ENCODE measurements at regions not wholly inside any gene's neighbourhood (a gene's known extent, or its start where the extent isn't known, plus 50 kb on each side); places are given as distances from the start of the nearest gene placed in this dataset.
"Not testable (repeated sequence)": the region's sequence is repeated elsewhere in the genome, so short reads cannot be mapped to it uniquely, and the experiment has no call there.

DNA sequence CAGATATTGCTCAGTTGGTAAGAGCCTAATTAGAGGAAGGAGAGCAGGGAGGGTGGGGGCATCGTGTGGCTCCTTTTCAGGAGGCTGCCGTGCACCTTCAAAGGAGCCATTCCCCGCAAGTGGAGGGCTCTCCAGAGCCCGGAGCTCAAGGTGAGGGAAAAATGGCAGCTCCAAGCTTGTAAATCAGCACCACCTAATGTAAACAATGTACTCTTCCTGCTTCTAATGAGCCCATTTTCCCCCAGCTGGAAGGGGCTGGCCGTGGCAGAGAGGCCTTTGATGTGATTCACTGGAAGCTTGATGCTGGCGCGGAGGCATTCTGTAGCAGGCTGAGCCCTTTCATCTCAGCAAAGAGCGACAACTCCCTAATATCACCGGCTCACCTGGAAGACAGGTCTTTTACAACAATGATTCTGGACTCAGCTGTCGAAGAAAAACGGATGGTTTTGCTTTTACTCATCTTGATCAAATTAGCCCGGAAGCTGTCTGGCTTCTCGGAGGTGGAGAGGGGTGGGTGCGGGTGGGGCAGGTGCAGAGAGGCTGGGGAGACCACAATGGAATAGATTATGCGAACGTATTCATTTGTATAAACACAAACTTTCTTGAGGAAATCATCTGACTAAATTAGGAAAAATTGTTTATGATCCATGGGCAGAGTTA, 112.5 kb downstream of the RRAGC start:
- no peak for DNase-seq (ENCODE audit: low spot score)

DNA sequence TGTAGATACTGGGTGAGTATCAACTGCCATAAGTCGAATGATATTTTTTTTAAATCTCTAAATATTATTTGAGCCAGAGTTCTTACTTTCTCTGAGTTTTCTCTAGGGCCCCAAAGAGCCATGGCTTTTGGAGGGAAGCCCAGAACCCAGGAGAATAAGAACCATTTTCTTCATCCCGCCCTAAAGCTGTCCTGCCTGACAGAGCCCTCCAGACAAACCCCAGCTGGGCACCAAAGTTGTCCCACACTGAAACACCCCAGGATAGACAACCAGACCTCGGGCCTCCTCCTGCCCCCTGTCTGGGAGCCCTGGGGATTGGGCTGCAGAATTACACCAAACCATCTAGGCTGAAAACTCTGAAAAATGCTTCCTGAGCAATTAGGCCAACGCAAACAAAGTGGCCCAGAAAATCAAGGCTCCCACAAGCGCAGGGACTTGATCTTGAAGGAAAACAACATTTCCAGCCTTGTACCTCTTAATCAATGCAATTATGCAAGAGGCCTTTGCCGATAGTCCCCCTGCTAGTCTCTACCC, 113.1 kb downstream of the RRAGC start:
- no peak for DNase-seq (ENCODE audit: low spot score)

DNA sequence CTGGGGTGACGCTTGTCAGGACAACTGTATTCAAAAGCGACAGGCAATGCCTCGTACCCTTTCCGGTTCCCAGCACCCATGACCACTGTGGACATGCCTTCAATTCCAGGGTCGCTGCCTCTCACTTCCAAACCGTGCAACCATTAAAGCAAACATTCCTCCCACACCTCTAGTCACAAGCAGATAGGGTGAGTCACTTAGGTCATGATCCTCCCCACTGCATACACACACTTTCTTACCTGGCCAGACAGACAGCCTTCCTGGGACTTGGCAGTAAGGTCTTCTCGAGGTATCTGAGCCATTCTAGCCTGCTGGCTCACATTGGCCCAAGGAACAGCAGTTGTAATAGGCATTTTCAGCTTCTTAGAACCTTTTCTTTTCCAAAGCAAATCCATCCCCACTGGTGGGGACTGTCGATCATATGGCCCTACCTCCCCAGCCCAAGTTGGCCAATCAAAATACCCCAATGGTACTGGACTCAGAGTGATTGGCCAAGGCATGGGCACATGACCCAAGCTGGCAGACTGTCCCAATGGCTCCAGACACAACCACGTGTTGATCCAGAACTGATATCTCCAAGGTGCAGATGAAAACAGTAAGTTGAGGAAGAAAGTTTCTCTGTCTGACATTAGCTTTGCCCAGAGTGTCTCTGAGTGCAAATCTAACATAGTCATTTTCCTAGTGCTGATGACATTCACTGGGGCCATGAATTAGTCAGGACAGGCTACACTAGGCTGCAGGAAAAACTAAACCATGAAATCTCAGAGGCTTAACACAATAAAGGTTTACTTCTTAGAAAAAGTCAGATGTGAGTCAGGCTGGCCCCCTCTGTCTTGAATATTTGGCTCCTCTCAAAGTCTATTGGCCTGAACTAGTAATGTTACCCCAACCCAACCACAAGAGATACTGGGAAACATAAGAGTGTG, 113.8 kb downstream of the RRAGC start:
- DNase-seq (ENCODE audit: low spot score), result no peak

DNA sequence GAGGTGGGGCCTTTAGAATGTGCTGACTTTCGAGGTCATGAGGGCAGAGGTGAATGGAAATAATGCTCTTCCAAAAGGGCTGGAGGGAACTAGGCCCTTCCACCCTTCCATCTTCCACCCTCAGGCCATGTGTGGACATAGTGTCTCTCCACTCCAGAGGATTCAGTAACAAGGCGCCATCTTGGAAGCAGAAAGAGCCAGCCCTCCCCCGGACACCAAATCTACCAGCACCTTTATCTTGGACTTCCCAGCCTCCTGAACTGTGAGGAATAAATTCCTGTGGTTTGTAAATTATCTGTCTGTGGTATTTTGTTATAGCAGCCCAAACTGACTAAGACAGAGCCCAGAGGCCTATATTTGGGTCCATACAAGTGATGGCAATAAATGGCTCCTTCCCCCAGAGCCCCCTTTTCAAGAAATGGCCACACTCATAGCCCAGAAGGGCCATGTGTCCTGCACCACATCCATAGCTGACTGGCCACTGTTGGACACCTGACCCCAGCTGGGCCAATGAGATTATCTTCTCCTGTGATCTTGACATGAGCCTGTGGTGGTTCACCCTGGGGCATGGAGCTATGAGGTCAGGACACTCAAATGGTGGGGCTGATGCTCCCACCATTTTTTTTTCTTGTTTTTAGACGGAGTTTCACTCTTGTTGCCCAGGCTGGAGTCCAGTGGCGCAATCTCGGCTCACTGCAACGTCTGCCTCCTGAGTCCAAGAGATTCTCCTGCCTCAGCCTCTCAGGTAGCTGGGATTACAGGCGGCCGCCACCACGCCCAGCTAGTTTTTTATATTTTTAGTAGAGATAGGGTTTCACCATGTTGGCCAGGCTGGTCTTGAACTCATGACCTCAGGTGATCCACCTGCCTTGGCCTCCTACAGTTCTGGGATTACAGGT, 114.9 kb downstream of the RRAGC start:
- no peak for DNase-seq (ENCODE audit: low spot score)

DNA sequence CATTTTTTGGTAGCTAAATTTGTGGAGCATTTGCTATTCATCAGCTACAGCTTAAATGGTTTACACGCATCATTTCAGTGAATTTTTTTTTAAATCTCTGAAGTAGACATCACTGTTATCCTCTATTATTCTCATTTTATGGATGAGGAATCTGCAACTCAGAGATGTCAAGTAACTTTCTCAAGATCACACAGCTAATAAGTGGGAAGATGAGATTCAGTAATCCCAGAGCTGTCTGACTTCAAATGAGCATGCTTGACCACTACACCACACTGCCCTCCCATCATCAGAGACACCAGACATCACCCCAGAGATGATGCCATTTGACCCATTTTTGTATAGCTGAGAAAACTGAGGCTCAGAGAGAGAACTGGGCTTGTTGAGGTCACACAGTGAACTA, 116.4 kb downstream of the RRAGC start:
- DNase-seq (ENCODE audit: low spot score), result no peak

DNA sequence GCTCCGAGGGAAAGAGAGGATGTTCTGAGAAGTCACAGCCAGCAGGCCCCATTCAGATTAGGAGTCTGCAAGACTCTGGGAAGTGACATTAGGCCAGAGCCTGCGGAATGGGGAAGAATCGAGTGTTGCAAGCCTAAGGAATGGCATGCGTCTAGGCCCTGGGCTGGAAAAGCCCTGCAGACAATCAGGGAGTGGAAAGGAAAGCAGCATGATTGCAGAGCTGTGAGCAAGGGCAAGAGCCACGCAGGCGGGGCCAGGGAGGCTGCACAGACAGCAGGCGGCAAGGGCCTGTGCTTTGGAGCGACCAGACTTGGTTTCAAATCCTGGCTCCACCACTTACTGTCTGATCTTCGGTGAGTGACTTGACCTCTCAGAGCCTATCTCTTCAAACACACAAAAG, 118.2 kb downstream of the RRAGC start:
- no peak for DNase-seq (ENCODE audit: low spot score)

DNA sequence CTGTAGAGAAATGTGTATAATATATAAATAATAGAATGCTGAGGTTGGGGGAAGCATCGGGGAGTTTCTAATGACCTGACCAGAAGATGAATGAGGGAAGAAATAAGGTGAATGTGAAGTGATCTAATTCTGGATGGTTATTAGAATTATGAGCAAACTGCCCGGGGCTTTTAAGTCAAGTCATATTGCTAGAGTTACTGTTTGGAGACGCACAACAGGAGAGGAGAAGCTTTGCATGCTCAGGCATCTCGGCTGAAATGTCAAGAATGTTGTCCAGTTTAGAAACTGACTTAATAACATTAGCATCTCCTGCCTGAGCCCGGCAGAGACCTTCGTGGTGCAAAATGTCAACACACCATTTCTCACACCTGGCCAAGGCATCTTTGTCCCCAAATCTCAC, 119.1 kb downstream of the RRAGC start:
- DNase-seq (ENCODE audit: low spot score), result no peak

DNA sequence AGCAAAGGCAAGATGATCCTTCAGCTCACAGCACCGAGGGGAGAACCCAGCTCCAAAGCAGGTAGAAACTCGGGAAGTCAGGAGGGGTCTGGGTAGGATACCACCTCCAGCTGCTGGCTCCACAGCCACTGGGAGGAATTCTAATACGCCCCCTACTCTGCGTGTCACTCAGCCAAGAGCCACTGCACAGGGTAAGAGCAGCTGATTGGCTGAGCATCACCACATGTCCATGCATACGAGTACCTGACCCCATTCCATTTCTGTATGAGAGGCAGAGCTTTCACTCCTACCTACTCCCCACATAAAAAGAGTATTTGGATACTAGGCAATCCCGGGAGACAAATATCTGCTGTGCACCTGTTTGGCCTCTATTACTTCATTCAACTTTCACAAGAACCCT, 121.4 kb downstream of the RRAGC start:
- DNase-seq (ENCODE audit: low spot score), result no peak

DNA sequence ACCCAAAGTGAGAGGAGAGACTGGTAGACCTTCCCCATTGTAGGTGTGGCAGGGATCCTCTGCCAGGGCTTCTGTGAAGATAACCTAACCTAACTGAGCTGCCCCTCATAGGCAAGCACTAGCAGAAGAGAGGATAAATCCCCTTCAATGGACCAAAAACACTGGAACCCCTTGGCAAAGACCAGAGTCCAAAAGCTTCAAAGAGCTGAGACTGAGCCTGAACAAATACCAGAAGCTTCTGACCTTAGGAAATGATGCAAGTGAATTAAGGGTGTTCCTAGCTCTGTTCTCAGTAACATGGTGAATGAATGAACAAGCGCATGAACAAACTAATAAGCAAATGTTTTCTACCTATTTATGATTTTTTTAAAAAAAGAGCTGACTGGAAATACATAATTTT, 123.2 kb downstream of the RRAGC start:
- DNase-seq (ENCODE audit: low spot score), result no peak

DNA sequence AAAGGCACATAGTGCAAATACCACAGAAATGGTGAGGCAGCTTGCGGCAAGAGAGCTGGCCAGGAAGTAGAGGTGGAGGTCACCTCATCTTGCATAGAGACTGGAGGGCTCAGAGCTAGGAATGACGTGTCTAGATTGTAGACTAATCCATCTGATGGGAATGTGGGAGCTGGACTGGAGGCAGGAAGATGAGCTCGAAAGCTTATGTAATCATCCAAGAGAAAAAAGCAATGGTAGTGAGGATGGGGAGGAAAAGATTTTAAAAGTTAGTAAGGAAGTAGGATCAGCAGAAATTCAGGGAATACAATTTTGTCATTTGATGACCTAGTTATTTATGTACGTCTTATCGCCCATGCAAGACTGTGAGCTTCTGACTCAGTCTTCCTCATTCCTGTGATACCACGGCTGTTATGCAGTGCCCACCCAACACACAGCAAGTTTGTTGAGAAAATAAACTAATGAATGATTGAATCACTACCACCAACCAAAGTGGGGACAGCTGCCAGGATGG, 123.9 kb downstream of the RRAGC start:
- no peak for DNase-seq (ENCODE audit: low spot score)

DNA sequence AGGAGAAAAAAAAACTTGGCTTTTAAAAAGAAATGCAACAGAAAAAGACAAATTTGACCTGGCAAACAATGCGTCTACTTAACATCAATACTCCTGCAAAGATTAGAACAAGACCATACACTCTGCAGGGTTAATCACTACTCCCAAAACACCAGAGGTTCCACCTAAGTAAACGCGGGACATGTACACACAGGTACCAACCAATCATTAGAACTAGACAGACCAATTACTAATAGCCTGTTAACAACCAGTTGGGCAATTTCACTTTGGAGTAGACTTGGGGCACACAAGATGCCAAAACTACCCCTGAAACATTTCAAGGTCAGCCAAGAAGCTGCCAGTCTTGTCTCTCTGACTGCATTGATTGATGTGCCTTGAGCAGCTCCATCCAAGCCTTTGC, 125.8 kb downstream of the RRAGC start:
- DNase-seq (ENCODE audit: low spot score), result no peak

DNA sequence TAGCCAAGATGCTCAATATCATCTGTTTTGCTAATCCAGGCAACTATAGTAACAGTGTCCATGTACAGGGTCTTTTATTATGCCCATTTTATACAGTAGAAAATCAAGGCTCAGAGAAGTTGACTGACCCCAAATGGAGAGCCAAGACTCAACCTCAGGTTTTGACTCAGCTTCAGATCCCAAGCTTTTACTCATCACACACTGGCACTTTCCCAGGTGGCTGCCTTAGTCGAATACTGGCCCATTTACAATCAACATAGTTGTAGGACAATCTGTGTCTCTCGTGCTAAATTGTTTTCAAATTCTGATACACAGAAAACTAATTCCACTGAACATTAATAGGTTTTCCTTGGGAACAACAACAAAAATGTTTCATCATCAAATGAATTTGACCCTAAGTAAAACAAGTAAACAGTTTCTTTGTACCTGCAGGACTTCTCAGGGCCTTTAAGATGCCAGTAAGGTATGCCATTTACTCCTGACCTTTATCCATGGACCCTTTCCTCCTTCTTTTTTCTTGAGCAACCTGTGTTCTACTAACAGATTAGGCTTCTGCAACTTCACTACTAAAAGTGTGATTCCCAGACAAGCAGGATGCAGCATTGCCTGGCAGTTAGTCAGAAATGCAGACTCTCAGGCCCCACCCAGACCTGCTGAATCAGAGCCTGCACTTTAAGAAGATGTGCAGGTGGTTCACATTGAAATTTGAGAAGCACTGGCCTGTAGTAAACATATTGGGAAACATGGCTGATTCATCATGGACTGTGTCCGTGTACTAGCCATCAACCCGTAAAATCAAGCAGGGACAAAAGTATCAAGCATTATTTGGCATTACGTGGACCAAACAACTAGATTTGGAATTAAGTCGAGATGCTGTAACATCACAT, 128.8 kb downstream of the RRAGC start:
- no peak for DNase-seq (ENCODE audit: low spot score)

DNA sequence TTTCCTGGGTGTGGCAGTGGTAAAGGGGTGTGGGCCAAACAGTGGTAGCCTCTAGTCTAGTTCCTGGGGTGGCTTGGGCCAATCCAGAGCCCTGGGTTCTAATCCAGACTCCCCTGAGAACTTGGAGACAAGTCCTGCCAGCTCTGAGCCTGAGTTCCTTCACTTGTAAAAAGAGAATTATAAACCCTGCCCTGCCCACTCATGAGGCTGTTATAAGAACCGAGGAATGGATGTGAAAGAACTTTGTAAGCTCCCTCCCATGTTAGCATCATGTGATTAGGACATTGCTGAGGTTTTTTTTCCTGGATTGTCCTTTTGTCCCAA, 131.0 kb downstream of the RRAGC start:
- DNase-seq (ENCODE audit: low spot score), result no peak

DNA sequence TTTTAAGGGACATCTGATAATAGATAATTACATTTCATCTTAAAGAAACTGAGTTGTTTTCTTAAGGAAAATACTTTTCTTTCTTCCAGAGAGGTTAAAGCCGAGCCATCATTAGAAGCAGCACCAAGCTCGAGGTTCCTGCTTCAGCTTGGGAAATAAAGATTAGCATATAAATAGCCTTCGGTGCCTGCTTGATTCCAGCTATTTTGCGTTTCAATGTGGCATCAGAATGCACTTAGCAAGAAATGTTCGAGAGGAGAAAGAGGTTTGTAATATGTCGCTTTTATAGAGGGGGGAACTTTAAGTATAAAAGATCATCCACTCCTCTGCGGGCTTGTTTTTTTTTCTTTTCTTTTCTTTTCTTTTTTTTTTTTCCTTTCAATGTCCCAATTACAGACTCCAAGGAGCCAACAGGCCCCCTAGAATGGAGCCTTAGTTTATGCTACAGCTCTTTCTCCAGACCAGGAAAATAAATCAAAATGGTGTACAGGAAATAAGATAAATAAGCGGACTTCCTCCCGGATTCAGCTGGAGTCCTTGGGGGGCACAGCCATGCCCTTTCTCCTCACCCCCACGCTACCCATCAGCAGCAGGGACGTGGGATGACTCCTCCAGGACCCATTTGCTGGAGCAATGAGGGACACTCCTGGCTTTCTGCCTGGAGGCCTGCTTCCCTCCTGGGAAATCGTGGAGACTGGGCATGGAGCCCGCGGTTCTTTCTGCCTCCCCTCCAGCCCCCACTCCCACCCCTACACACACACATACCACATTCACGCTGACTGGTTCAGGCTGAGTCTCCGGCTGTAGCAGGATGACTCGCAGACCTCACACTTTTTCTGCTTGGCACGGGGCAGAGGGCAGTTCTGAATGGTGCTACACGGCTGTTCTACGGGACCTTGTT, 131.6 kb downstream of the RRAGC start:
- no peak for DNase-seq (ENCODE audit: low spot score)

DNA sequence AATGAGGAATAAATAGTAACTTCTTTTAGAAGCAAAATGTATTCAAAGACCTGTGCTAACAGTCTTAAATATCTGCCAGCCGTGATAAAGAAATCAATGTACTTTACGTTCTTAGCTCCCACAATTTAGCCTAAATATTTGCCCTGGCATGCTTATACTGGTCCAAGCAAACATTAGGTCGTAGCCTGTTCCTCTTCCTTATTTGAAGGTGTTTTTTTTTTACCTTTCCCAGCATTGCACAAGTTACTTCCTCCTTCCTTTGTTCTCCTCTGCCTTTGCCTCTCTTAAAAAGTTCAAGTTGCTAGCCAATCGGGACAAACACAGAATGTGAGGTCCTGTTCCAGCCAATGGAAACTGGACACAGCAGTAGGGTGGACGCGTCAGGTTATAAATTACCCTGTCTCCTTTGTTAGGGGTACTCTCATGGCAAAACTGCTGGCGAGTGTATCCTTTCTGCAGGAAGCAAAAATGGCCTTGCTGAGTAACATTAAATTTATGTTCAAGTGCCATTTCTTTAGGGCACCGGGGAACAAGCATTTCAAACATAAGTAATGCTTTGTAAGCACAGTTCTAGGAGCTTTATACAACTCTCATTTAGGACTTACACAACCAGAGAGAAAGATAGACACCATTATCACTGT, 134.1 kb downstream of the RRAGC start:
- DNase-seq (ENCODE audit: low spot score), result not testable (repeated sequence)

DNA sequence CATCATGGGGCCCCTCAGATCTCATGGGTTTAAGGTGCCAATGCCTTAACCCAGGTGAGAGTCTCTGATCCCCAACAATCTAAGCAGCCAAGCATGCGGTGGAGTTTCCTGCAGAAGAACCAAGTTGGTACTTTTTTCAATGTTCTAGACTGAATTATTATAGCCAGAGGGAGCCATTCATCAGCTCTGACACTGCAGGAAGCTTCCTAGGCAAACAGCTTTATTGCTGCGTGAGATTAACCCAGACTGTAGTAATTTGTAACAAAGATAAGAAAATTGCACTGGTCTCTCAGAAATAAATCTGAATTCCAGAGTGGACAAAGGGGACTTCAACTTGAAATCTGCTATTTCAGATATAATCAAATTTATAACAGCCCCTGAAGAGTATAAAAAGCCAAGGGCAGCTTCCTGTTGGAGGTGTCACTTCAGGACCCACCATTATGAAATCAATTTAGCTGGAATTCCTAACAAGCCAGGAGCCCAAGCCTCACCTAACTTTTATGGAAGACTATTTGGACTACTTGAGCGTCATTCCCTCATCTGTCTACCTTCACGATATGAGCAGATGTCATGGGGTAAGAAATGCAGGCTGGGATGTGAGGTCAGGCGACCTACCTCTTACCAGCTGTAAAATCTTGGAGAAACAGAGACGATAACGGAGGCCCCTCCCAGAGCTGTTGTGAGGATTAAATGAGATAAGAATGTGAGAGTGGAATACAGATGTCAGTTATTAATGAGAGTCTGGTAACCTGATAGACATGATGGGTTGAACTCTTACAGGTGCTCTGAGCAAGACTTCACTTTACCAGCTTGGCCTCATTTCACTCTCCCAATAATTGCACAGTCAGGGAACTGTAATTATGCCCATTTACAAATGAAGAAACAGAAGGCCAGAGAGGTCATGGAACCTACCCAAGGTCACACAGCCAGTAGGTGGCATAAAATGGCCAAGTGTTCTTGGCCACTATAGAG, 135.1 kb downstream of the RRAGC start:
- no peak for DNase-seq (ENCODE audit: low spot score)

DNA sequence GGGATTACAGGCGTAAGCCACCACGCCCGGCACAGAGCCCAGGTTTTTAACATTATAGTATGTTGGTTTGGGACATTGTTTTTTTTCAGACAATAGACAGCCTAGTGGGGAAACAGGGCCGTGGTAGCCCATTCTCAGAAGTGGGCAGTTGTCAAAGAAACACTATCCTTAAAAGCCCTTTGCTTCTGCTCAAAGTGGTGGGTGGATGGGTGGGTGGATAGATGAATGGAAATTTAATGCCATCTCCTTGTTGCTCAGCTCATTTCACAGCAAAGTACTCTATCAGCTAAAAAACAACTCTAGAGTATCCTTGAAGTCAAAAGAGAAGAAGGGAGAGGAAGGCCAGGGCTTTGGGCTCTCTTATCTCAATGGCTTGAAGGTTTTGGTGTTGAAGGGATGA, 137.8 kb downstream of the RRAGC start:
- no peak for DNase-seq (ENCODE audit: low spot score)

DNA sequence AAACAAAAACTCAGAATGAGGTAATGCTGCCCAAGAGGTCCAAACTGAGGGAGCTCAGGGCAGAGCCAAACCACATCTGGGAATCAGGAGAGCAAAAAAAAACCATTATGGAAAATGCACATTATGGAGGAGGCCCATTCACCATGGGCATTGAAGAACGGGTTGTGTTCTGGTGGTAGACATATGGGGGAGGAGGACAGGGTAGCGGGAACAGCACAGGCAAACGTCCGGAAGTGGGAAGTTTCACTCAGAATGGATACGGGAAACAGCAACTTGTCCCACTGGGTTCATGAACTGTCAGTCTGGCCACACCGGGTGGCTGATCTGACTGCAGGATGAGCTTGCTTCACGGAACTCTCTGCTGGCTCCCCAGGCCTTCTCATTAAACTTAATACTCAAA, 139.7 kb downstream of the RRAGC start:
- no peak for DNase-seq (ENCODE audit: low spot score)

Measured in AG08396 (cell line).